ENCODE measurements at regions not wholly inside any gene's neighbourhood (a gene's known extent, or its start where the extent isn't known, plus 50 kb on each side); places are given as distances from the start of the nearest gene placed in this dataset.
"Not testable (repeated sequence)": the region's sequence is repeated elsewhere in the genome, so short reads cannot be mapped to it uniquely, and the experiment has no call there.

DNA sequence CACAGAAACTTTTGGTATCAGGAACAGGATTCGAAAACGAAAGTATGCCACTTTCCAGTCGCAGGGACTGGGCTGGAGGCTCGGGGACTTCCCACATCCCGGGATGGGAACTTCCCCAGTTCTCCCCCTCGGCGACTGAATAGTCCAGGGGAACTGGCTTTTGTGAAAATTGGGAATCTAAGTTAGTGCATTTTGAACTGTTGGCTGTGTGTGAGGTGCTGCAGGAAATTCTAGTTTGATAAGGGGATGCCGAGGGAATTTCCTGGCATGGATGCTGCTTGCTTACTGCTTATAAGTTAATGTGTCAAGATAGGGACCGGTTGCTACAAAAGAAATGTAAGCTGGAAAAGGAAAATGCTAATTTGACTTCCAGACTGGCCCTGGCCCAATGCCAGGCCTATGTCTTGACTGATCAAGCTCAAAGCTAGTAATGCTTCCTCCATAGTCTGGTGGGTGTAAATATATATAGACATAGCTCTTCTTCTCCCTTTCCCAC lies 73.4 kb upstream of the EIF5 start:
- DNase-seq (ENCODE audit: low read depth in 3 of 3), result no peak

DNA sequence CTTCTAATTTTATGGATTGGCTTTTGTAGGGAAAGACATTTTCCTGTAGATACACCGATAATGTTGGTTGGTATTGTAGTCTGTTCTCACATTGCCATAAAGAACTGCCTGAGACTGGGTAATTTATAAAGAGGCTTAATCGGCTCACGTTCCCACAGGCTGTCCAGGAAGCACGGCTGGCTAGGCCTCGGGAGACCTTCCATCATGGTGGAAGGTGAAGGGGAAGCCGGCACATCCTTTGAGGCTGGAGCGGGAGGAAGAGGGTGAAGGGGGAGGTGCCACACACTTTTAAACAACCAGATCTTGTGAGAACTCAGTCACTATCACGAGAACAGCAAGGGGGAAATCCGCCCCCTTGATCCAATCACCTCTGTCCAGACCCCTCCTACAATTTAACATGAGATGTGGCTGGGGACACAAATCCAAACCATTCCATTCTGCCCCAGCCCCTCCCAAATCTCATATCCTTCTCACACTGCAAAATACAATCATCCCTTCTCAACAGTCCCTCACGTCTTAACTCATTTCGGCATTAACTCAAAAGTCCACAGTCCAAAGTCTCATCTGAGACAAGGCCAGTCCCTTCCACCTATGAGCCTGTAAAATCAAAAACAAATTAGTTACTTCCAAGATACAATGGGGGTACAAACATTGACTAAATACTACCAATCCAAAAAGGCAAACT lies 66.7 kb upstream of the EIF5 start:
- DNase-seq (ENCODE audit: low read depth in 3 of 3), result no peak

DNA sequence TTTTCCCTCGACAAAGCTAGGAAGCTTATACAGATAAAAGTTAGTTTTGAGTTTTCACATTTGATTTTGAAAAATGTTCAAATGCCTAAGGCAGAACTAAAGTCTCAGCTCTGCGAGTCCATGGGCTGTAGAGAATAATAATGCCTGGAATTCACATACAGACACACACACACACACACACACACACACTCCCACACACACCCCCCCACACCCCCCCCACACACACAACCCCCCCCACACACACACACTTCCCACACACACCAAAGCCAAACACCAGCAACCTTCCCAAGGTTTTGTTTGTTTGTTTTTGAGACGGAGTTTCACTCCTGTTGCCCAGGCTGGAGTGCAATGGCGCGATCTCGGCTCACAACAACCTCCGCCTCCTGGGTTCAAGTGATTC lies 62.8 kb upstream of the EIF5 start:
- DNase-seq (ENCODE audit: low read depth in 3 of 3), result no peak

DNA sequence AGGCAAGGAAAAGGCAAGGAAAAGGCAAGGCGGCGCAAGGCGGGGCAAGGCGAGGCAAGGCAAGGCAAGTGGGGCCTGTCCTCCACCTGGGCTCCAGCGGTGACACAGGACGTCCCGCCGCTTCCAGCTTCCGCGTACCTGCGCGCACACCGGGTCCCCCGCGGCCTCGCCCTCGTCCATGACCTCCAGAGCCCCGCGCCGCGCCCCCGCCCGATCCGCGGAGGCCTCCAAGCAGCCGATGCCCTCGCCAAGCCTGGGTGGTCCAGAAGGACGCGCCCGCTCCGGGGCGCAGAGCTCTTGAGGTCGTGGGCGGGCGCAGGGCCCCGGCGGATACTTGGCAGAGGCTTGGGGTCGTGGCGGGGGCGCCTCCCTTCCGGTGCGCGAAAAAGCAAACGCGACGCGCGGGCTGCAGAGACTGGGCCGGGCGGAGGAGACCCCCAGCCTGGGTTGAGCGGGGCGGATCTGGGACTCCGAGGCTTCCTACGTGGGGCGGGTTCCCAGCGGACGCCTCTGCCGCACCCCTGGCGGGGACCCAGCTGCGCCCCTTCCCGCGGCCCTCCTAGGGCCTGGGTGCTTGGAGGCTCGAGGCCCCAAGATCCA lies 60.8 kb upstream of the EIF5 start:
- DNase-seq (ENCODE audit: low read depth in 3 of 3), result no peak

DNA sequence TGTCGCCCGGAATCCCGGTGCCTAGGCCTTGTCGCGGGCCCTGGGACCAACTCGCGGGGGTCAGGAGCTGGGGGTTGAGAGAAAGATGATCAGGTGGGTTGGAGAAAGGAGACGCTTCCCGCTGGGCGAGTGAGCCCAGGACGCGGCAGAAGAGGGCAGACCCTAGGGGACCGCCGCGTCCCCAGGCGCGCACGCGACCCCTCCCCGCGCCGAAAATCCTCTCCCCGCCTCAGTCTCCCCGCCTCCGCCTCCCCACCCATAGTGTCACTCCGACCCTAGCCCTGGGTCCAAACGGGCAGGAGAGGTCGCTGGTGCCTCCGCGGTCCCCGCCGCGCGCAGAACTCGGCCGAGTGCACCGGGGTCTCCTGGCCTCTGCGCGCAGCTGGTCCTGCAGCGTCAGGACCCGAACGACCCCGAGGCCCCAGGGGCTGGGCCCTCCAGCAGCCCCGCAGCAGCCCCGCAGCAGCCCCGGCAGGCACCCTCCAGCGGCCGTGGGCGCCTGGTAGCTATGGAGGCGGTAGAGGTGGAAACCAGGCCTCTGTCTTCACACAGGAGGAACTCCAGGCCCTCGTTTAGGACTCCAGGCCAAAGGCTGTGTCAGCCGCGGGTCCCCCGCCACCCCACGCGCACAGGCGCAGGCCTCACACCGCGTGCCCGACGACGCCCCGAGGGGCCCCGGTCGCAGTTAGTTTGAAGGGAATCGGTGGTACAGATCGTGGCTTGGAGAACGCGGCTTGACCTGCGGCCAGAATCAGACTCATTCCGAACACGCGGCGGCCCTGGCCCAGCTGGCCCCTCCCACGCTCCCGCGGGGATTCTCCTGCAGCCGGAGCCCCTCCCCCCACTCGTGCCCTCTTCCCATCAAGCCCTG lies 60.1 kb upstream of the EIF5 start:
- DNase-seq (ENCODE audit: low read depth in 3 of 3), result no peak

DNA sequence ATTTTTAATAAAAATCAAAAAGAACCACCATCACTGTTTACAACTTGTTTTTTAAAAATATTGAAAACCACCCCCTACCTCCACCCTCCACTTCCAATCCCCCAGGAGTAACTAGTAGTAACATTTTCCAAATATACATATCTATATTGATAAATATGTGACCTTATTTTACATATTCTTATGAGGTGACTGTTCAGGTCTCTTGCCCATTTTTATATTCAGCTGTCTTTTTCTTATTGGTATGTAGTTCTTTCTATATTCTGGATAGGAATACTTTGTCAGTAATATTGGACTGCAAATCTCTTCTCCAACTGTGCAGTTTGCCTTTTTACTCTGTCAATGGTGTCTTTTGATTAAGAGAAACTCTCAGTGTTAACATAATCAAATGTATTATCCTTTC lies 59.0 kb upstream of the EIF5 start:
- no peak for DNase-seq (ENCODE audit: low read depth in 3 of 3)

DNA sequence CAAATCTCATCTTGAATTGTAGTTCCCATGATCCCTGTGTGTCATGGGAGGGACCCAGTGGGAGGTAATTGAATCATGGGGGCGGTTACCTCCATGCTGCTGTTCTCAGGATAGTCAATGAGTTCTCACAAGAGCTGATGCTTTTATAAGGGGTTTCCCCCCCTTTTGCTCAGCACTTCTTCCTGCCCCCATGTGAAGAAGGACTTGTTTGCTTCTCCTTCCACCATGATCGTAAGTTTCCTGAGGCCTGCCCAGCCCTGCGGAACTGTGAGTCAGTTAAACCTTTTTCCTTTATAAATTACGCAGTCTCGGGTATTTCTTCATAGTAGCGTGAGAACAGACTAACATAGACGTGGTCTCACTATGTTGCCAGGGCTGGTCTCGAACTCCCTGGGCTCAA lies 56.1 kb upstream of the EIF5 start:
- DNase-seq (ENCODE audit: low read depth in 3 of 3), result no peak

DNA sequence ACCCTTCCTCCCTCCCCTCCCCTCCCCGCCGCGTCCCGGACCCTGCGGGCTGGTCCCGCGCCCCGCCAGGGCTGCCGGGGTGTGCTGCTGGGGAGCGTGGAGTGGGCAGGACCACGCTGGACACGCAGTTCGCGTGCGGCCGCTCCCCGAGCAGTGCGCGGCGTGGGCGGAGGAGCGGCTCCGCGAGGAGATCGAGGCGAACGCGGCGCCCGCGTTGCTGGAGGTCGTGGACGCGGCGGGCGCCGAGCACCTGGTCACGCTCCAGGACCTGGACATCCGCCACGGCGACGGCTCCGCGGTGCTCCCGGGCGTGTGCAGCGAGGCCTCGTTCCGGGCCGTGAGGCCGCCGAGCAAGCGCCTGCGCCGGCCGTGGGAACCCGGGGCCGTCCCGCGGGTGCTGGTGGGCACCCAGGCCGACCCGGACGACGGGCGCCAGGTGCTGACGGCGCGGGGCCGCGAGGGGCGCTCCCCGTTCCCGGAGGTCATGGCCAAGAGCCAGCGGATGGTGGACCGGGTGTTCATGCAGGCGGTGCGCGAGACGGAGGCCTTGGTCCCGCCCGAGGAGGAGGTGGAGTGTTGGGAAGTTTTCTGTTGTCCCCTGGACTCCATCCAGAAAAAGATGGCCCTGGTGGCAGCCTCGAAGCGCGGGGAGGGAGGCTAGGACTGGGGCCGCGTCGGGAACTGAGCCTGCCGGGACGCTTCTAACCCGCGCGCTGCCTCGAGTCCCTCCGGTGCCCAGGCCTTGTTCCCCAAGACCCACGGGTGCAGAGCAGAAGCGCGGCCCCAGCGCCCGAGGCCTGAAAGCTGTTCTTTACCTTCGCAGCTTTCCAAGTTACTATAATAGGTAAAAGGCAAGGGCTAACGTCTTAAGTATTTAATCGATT lies 54.7 kb upstream of the EIF5 start:
- DNase-seq (ENCODE audit: low read depth in 3 of 3), result no peak

DNA sequence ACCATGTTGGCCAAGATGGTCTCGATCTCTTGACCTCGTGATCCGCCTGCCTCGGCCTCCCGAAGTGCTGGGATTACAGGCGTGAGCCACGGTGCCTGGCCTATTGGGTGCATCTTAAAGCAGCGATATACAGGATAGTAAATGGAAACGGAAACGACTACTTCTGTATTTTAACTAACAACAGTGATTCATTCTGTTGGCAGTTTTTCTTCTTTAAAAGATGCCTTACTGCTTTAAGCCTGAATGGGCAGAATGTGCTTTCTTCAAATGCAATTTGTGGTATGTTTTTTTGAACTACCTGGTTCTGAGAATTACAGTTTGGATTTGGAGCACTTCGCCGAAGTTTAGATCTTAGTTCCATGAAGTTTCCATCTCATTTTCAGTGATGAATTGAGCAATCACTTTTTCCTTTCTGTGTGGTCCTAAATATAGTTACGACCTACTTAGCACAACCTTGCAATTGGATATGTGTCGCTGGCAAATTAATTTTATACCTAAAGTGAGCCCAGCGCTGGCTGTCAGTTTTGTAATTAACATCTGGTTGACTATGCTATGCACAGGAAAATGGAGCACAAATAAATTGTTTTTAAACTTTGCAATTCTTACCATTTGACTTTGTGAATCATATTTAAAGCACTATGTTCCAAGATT lies 53.6 kb upstream of the EIF5 start:
- DNase-seq (ENCODE audit: low read depth in 3 of 3), result no peak

DNA sequence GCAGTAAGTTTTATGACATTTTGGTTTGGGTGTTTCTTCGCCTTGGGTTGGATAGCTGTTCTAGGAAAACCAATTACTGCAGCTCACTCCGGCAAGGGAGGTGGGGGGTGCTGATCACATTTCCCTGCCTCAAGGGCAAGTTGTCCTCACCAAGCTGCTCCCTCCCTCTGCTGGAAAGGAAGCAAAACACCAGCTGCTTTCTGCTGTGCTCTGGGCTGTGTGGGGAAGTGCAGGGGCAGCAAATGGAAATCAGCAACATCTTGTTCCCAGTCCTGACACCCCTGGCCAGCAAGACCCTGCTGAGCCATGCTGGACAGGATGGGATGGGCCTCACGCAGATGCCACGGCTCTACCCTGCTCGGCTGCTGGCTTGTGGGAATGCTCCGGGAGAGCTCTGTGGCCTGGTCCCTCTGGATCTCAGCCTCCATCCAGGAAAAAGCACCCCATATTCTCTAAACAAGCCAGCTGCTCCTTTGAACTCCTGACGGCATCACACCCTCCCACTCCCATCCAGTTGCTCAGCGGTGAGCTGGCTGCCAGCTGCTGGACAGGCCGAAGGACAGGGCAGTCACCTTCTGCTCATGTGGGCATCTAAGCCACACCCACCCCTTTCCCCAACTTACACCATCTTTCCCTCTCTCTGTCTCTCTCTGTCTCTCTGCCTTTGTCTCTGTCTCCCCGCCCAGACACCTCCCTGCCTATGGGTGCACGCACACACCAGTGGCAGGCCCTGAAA lies 52.4 kb upstream of the EIF5 start:
- no peak for DNase-seq (ENCODE audit: low read depth in 3 of 3)

DNA sequence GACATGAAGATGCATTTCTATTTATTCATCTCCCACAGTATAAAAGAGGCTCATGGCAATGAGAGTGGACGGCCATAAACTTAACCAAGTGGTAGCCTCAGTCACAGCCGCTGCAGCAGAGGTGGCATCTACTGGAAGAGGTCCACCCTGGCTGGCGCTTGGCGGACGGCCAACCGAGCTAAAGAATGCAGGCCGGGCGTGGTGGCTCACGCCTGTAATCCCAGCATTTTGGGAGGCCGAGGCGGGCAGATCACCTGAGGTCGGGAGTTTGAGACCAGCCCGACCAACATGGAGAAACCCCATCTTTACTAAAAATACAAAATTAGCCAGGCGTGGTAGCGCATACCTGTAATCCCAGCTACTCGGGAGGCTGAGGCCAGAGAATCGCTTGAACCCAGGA lies 51.7 kb upstream of the EIF5 start:
- DNase-seq (ENCODE audit: low read depth in 3 of 3), result not testable (repeated sequence)

DNA sequence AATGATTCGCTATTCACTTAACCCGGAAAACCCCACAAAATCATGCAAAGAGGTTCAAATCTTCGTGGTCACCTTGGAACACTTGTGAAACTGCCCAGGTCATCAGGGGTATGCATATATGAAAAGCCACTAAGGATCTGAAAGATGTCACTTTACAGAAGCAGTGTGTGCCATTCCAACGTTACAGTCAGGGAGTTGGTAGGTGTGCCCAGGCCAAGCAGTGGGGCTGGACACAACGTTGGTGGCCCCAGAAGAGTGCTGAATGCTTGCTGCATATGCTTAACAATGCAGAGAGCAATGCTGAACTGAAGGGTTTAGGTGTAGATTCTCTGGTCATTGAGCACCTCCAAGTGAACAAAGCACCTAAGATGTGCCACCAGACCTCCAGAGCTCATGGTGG lies 51.1 kb upstream of the EIF5 start:
- no peak for DNase-seq (ENCODE audit: low read depth in 3 of 3)

DNA sequence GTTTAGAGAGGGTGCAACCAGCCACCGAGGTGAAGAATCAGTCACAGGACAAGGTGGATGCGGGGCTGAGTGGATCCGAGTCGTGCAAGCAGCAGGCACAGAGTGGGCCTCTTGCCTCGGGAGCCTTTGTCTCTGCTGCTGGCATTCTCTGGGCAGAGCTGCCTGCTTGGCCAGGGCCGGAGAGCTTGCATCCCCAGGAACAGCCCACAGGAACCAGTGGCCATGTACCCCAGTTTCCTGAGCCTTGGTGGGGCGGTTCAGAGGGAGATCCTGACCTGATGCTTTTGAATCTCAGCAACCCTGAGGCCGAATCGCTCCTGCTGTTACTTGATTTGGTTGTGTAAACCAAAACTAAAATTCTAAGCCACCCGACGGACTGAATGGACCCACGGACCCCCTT lies 50.1 kb upstream of the EIF5 start:
- DNase-seq (ENCODE audit: low read depth in 3 of 3), result no peak
